A549 (cell line): ENCODE measurements at regions not wholly inside any gene's neighbourhood (a gene's known extent, or its start where the extent isn't known, plus 50 kb on each side); places are given as distances from the start of the nearest gene placed in this dataset.

Experiments used
- ATAC-seq, 2 experiments: fragments of 200-7000 bp in 1 of 2; fragments of >200 bp in 1 of 2; cut with Nextera tagmentation in 1 of 2; cut with Tn5 transposase in 1 of 2; 3 replicates each; pipeline versions ENCODE4 v1.8.0 to v1.9.1; 2018 to 2020; ENCODE audit warnings: mild to moderate bottlenecking in 1 of 2, moderate library complexity in 1 of 2
- CTCF ChIA-PET: fragments of 300-600 bp; sonication (Branson Sonifier 250); formaldehyde crosslinking; extraction: SDS; loops from one replicate; lab custom pipeline; 2021; ENCODE audit warnings: antibody characterized with exemption, inconsistent platforms; lab: Yijun Ruan, JAX
- POLR2A ChIA-PET: fragments of 350-600 bp; formaldehyde crosslinking; extraction: SDS; loops from one replicate; lab custom pipeline; 2021; ENCODE audit warnings: antibody characterized with exemption, inconsistent platforms; lab: Yijun Ruan, JAX
- DNase-seq, 2 experiments: peaks; one replicate each; pipeline versions ENCODE4 v3.0.0 to v3.0.0-alpha.2; 2011 to 2016; ENCODE audit warnings: low read depth in 1 of 2, low spot score in 1 of 2
- FAIRE-seq: peaks from 2 replicates; lab custom pipeline; 2011; peaks lifted over from hg19 to GRCh38; lab: Jason Lieb, UNC
- H3K27ac ChIP-seq, 2 experiments: fragments of >200 bp; sonication (Bioruptor Twin); formaldehyde crosslinking; 3 replicates each; pipeline ENCODE4 v1.5.1; 2016 to 2017
- H3K4me1 ChIP-seq: fragments of >200 bp; sonication (Bioruptor Twin); formaldehyde crosslinking; 3 replicates; pipeline ENCODE4 v1.6.1; 2016
- H3K4me2 ChIP-seq: fragments of >200 bp; sonication (Bioruptor Twin); formaldehyde crosslinking; 3 replicates; pipeline ENCODE4 v1.6.1; 2016
- H3K4me3 ChIP-seq: fragments of >200 bp; sonication (Bioruptor Twin); formaldehyde crosslinking; 3 replicates; pipeline ENCODE4 v1.5.1; 2016
- H3K9me3 ChIP-seq: fragments of >200 bp; sonication (Bioruptor Twin); formaldehyde crosslinking; 3 replicates; pipeline ENCODE4 v1.6.1; 2016
- CBX2 ChIP-seq: fragments of 200-600 bp; sonication (generic); IDR thresholded peaks from 2 replicates; pipeline ENCODE4 v1.6.1; 2016; ENCODE audit warnings: low read depth, mild to moderate bottlenecking, borderline replicate concordance
- CHD4 ChIP-seq: fragments of 200-600 bp; sonication (generic); IDR thresholded peaks from 2 replicates; pipeline ENCODE4 v1.6.1; 2016; ENCODE audit warnings: antibody characterized with exemption, mild to moderate bottlenecking, borderline replicate concordance
- EHF ChIP-seq: fragments of 250-450 bp; sonication (Bioruptor Pico); IDR thresholded peaks from 2 replicates; pipeline ENCODE4 v1.5.0; 2020; ENCODE audit warnings: mild to moderate bottlenecking
- EHMT2 ChIP-seq: fragments of 200-600 bp; sonication (generic); IDR thresholded peaks from 2 replicates; pipeline ENCODE4 v1.6.1; 2016; ENCODE audit warnings: antibody characterized with exemption, low read depth, mild to moderate bottlenecking, moderate library complexity
- EP300 ChIP-seq, 2 experiments: fragments of >200 bp; sonication (Bioruptor Twin); formaldehyde crosslinking; IDR thresholded peaks; 2 replicates in 1 of 2; 3 replicates in 1 of 2; pipeline ENCODE4 v1.6.1; 2016 to 2017
- FOSL2 ChIP-seq, 2 experiments: fragments of 450-650 bp in 1 of 2; fragments of >200 bp in 1 of 2; sonication (Bioruptor Twin) in 1 of 2; formaldehyde crosslinking; IDR thresholded peaks; 2 replicates each; pipeline versions ENCODE4 v1.5.0 to v1.6.1; 2016 to 2020; ENCODE audit warnings: mild to moderate bottlenecking in 1 of 2, moderate library complexity in 1 of 2
- GATA3 ChIP-seq: IDR thresholded peaks from 2 replicates; pipeline ENCODE4 v1.6.1; 2012; ENCODE audit warnings: borderline replicate concordance
- HDAC2 ChIP-seq: fragments of 200-600 bp; sonication (generic); IDR thresholded peaks from 2 replicates; pipeline ENCODE4 v1.6.1; 2016
- HEYL ChIP-seq: fragments of 250-450 bp; sonication (Bioruptor Pico); IDR thresholded peaks from 2 replicates; pipeline ENCODE4 v1.8.0; 2021; ENCODE audit warnings: mild to moderate bottlenecking, moderate library complexity
- HOXB13 ChIP-seq: fragments of 250-450 bp; sonication (Bioruptor Pico); IDR thresholded peaks from 2 replicates; pipeline ENCODE4 v1.5.0; 2020; ENCODE audit warnings: low read depth, mild to moderate bottlenecking, moderate library complexity
- HOXB5 ChIP-seq: fragments of 250-450 bp; sonication (Bioruptor Pico); IDR thresholded peaks from 2 replicates; pipeline ENCODE4 v1.5.0; 2020; ENCODE audit warnings: mild to moderate bottlenecking, moderate library complexity
- KDM1A ChIP-seq: fragments of 200-600 bp; sonication (generic); IDR thresholded peaks from 2 replicates; pipeline ENCODE4 v1.6.1; 2016; ENCODE audit warnings: low read depth, mild to moderate bottlenecking
- MAZ ChIP-seq: fragments of 150-350 bp; IDR thresholded peaks from 2 replicates; pipeline ENCODE4 v1.6.1; 2014; ENCODE audit warnings: antibody characterized with exemption, low read depth, low read length, borderline replicate concordance
- NPAS2 ChIP-seq: fragments of 250-450 bp; sonication (Bioruptor Pico); IDR thresholded peaks from 2 replicates; pipeline ENCODE4 v1.8.0; 2022; ENCODE audit warnings: mild to moderate bottlenecking, moderate library complexity, borderline replicate concordance
- PHF8 ChIP-seq: fragments of 200-600 bp; sonication (generic); IDR thresholded peaks from 2 replicates; pipeline ENCODE4 v1.6.1; 2016; ENCODE audit warnings: low read depth, mild to moderate bottlenecking, antibody characterized with exemption, moderate library complexity, borderline replicate concordance
- POLR2A ChIP-seq: IDR thresholded peaks from 2 replicates; pipeline ENCODE4 v1.6.1; 2012; ENCODE audit warnings: mild to moderate bottlenecking, low read length
- RAD21 ChIP-seq, 2 experiments: fragments of >200 bp in 1 of 2; sonication (Bioruptor Twin) in 1 of 2; formaldehyde crosslinking in 1 of 2; IDR thresholded peaks in 1 of 2; conservative IDR thresholded peaks in 1 of 2; 2 replicates in 1 of 2; 3 replicates in 1 of 2; pipeline ENCODE4 v1.6.1; 2012 to 2018; ENCODE audit warnings: inconsistent platforms in 1 of 2
- RARB ChIP-seq: fragments of 250-450 bp; sonication (Bioruptor Pico); IDR thresholded peaks from 2 replicates; pipeline ENCODE4 v1.8.0; 2021; ENCODE audit warnings: mild to moderate bottlenecking, moderate library complexity
- RCOR1 ChIP-seq: fragments of 150-350 bp; IDR thresholded peaks from 2 replicates; pipeline ENCODE4 v1.6.1; 2014; ENCODE audit warnings: antibody characterized with exemption, low read length, low read depth
- RNF2 ChIP-seq: fragments of 200-600 bp; sonication (generic); IDR thresholded peaks from 2 replicates; pipeline ENCODE4 v1.6.1; 2016; ENCODE audit warnings: low read depth, mild to moderate bottlenecking, antibody characterized with exemption, moderate library complexity, borderline replicate concordance
- SREBF2 ChIP-seq: fragments of 450-650 bp; IDR thresholded peaks from 2 replicates; pipeline ENCODE4 v1.6.1; 2014; ENCODE audit warnings: mild to moderate bottlenecking, moderate library complexity
- TFCP2L1 ChIP-seq: fragments of 250-450 bp; sonication (Bioruptor Pico); IDR thresholded peaks from 2 replicates; pipeline ENCODE4 v1.5.0; 2021; ENCODE audit warnings: mild to moderate bottlenecking
- ZC3H11A ChIP-seq: fragments of 450-650 bp; IDR thresholded peaks from 2 replicates; pipeline ENCODE4 v1.6.1; 2014; ENCODE audit warnings: antibody characterized with exemption, mild to moderate bottlenecking
- WGBS: methylation state at CpG from one replicate; pipeline ENCODE4 v1.1.6; 2017; ENCODE audit errors: missing lambda C conversion rate; 5-methylcytosine and 5-hydroxymethylcytosine counted together
- TF ChIP-seq, protein P1 (sequence below): IDR thresholded peaks from 2 replicates; pipeline ENCODE4 v1.6.1; 2012
- TF ChIP-seq, protein P2 (sequence below): fragments of >200 bp; sonication (Bioruptor Twin); formaldehyde crosslinking; IDR thresholded peaks from 3 replicates; pipeline ENCODE4 v1.6.1; 2016
- TF ChIP-seq, protein P3 (sequence below): fragments of 250-450 bp; sonication (Bioruptor Pico); IDR thresholded peaks from 2 replicates; pipeline ENCODE4 v1.5.0; 2021; ENCODE audit warnings: mild to moderate bottlenecking, moderate library complexity, borderline replicate concordance
- TF ChIP-seq, protein P4 (sequence below): fragments of 450-650 bp; IDR thresholded peaks from 2 replicates; pipeline ENCODE4 v1.6.1; 2014; ENCODE audit warnings: antibody characterized with exemption
- TF ChIP-seq, protein P5 (sequence below): IDR thresholded peaks from 2 replicates; pipeline ENCODE4 v1.6.1; 2012; ENCODE audit warnings: low read depth, borderline replicate concordance
- TF ChIP-seq, protein P6 (sequence below): IDR thresholded peaks from 2 replicates; pipeline ENCODE4 v1.6.1; 2012

DNA sequence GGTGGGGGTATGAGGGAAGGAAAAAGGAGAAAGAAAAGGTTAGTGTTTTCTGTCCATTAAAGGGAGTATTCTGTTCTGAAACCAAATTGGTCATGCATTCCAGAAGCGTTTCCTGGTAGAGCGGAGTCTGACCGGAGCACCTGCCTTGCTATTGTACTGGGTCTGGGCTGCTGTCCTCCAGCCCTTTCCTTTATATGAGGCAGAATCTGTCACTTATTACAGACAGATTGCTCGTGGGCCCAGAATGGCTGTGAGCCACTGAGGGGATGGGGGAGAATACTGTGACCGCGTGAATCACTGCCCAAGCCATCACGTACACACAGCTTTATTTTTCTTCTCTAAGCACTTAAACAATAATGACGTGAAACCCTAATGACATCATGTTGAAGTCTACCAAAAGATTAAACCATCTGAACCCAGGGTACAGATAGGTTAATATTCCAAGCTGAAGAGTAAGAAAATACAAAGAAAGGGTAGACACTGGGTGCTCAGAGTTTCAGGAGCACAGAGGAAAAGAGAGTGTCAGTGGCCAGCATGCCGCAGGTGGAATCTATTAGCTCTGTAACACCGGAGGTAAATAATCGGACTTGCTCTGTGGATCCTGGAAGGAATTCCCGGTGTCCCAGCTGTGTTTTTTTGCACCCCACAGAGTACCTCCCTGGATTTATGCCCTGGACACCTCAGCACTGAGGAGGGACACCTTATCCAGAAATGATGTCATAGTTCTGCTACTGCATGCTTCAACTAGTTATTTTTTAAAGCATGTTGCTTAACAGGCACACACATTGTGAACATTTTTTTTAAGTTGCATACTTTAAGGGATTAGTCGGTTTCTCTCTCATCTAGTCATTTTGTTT is 573.3 kb downstream of the PKHD1 start:
- no peak overlapping the region for H3K4me3 ChIP-seq
- no peak for FAIRE-seq
- no peak overlapping the region for H3K27ac ChIP-seq
- no peaks in the 10 kb centered on the region for H3K9me3 ChIP-seq
- TF ChIP-seq CBX2 (no peak), GATA3 (no peak), NPAS2 (no peak), RCOR1 (no peak), HDAC2 (no peak), RARB (CRISPR knock-in tag) (no peak), EHMT2 (no peak), RNF2 (no peak), RAD21 (conservative IDR thresholded peaks at IDR 0.05 in 1 of 2, IDR thresholded peaks at IDR 0.05 in 1 of 2) (no peak), ZC3H11A (no peak), TFCP2L1 (no peak), SREBF2 (no peak), CHD4 (no peak), PHF8 (no peak), HOXB5 (CRISPR knock-in tag) (no peak), HEYL (no peak), FOSL2 (IDR thresholded peaks at IDR 0.05) (no peak), FOSL2 (CRISPR knock-in tag; IDR thresholded peaks at IDR 0.05) (no peak)
- TF ChIP-seq, protein P1, sequence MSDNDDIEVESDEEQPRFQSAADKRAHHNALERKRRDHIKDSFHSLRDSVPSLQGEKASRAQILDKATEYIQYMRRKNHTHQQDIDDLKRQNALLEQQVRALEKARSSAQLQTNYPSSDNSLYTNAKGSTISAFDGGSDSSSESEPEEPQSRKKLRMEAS = no peak
- TF ChIP-seq, protein P2, sequence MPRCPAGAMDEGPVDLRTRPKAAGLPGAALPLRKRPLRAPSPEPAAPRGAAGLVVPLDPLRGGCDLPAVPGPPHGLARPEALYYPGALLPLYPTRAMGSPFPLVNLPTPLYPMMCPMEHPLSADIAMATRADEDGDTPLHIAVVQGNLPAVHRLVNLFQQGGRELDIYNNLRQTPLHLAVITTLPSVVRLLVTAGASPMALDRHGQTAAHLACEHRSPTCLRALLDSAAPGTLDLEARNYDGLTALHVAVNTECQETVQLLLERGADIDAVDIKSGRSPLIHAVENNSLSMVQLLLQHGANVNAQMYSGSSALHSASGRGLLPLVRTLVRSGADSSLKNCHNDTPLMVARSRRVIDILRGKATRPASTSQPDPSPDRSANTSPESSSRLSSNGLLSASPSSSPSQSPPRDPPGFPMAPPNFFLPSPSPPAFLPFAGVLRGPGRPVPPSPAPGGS = no peak
- TF ChIP-seq, protein P3, sequence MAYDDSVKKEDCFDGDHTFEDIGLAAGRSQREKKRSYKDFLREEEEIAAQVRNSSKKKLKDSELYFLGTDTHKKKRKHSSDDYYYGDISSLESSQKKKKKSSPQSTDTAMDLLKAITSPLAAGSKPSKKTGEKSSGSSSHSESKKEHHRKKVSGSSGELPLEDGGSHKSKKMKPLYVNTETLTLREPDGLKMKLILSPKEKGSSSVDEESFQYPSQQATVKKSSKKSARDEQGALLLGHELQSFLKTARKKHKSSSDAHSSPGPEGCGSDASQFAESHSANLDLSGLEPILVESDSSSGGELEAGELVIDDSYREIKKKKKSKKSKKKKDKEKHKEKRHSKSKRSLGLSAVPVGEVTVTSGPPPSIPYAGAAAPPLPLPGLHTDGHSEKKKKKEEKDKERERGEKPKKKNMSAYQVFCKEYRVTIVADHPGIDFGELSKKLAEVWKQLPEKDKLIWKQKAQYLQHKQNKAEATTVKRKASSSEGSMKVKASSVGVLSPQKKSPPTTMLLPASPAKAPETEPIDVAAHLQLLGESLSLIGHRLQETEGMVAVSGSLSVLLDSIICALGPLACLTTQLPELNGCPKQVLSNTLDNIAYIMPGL (CRISPR knock-in tag) = no peak
- H3K4me2 ChIP-seq = no peak overlapping the region
- no peak for ATAC-seq
- ChIA-PET POLR2A (no interaction called here), CTCF (no interaction called here)
- DNase-seq = no peak
- no peaks in the 10 kb centered on the region for H3K4me1 ChIP-seq
- WGBS = 6% methylated on average over 13 of the region's 13 CpGs

DNA sequence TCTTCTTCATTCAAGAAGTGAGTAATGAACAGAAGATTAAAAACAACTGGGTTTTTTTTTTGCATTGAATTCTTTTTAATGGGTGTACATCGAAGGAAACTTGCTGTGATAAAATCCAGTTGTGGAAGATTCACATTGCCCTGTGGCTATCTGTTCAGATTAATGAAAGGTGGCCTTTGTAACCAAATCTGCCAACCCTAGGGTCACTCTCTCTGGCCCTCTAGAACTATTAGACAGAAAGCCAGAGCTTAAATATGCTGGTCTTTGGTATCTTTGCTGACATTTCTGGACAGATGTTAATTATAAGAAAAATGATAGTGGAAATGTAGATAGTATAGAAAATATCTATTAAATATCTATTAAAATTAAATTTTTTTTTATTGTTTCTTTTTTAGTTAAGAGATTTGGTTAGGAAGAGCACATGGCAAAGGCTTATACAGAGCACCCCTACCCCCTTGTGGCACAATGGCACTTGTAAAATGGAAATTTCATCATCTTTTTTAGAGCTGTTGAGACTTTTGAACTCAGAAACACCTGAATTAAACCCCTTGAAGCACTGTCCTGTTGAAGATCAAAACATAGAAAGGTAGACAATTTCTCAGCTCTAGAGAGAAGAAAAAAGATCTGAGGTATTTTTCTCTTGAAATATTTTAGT is 572.5 kb downstream of the PKHD1 start:
- no peaks in the 10 kb centered on the region for H3K4me1 ChIP-seq
- DNase-seq = no peak
- no peak for ATAC-seq
- FAIRE-seq = no peak
- H3K9me3 ChIP-seq = no peaks in the 10 kb centered on the region
- CTCF ChIA-PET = no interaction called here
- no peak overlapping the region for H3K4me2 ChIP-seq
- WGBS = 4% methylated on average over 1 of the region's 1 CpG
- POLR2A ChIA-PET = no interaction called here
- no peak overlapping the region for H3K27ac ChIP-seq
- no peak overlapping the region for H3K4me3 ChIP-seq
- TF ChIP-seq EP300 (IDR thresholded peaks at IDR 0.05) (no peak), HEYL (no peak), CBX2 (no peak), TFCP2L1 (no peak), KDM1A (no peak), RCOR1 (no peak), MAZ (no peak), HOXB13 (CRISPR knock-in tag) (no peak), EHF (CRISPR knock-in tag) (no peak), RARB (CRISPR knock-in tag) (no peak), POLR2A (no peak)
- TF ChIP-seq, protein P4, sequence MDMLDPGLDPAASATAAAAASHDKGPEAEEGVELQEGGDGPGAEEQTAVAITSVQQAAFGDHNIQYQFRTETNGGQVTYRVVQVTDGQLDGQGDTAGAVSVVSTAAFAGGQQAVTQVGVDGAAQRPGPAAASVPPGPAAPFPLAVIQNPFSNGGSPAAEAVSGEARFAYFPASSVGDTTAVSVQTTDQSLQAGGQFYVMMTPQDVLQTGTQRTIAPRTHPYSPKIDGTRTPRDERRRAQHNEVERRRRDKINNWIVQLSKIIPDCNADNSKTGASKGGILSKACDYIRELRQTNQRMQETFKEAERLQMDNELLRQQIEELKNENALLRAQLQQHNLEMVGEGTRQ = no peak
- TF ChIP-seq, protein P5, sequence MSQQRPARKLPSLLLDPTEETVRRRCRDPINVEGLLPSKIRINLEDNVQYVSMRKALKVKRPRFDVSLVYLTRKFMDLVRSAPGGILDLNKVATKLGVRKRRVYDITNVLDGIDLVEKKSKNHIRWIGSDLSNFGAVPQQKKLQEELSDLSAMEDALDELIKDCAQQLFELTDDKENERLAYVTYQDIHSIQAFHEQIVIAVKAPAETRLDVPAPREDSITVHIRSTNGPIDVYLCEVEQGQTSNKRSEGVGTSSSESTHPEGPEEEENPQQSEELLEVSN = no peak
- TF ChIP-seq, protein P6, sequence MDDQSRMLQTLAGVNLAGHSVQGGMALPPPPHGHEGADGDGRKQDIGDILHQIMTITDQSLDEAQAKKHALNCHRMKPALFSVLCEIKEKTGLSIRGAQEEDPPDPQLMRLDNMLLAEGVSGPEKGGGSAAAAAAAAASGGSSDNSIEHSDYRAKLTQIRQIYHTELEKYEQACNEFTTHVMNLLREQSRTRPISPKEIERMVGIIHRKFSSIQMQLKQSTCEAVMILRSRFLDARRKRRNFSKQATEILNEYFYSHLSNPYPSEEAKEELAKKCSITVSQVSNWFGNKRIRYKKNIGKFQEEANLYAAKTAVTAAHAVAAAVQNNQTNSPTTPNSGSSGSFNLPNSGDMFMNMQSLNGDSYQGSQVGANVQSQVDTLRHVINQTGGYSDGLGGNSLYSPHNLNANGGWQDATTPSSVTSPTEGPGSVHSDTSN = no peak
- TF ChIP-seq, protein P2 = no peak
